GM18511 (cell line): ENCODE measurements at regions not wholly inside any gene's neighbourhood (a gene's known extent, or its start where the extent isn't known, plus 50 kb on each side); places are given as distances from the start of the nearest gene placed in this dataset.
"Not testable (repeated sequence)": the region's sequence is repeated elsewhere in the genome, so short reads cannot be mapped to it uniquely, and the experiment has no call there.

Source experiments
- ATAC-seq: cut with Tn5 transposase; IDR thresholded peaks from one replicate; pipeline ENCODE4 v1.9.1; 2021; ENCODE audit warnings: mild to moderate bottlenecking, moderate library complexity; ENCODE audit not compliant: unreplicated experiment

DNA sequence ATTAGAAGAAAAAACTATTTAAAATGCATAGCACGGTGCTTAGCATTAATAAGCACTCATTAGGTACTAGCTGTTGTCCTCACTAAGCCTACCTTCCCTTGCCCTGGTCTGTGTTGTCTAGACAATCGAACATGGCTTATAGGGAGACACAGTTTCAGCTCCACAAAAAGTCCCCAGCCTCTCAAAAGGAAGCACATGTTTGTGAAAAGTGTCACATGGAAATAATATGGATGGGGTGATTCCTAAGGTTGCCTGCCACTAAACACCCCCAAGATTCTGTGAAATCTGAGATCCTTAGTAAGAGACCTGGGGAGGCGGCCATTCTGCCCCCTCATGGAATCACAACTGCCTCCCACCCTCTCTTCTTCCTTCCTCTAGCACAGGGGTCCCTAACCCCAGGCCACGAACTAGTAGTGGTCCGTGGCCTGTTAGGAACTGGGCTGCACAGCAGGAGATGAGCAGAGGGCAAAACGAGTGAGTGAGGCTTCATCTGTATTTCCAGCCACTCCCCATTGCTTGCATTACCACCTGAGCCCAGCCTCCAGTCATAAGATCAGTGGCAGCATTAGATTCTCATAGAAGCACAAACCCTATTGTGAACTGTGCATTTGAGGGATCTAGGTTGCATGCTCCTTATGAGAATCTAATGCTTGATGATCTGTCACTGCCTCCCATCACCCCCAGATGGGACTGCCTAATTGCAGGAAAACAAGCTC, 59.6 kb upstream of the NDUFV2 start:
- ATAC-seq = no peak

DNA sequence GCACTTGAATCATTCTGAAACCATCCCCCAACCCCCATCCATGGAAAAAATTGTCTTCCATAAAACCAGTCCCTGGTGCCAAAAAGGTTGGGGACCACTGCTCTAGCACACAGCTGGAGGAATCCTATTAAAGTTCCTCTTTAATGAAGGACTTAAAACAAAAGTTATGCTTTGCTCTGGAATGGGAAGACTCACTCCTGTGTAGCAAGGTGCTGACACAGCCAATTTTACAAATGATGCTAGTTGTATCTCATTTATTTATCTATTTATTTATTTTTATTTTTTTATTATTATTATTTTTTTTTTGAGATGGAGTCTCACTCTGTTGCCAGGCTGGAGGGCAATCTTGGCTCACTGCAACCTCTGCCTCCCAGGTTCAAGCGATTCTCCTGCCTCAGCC, 58.9 kb upstream of the NDUFV2 start:
- ATAC-seq = no peak

DNA sequence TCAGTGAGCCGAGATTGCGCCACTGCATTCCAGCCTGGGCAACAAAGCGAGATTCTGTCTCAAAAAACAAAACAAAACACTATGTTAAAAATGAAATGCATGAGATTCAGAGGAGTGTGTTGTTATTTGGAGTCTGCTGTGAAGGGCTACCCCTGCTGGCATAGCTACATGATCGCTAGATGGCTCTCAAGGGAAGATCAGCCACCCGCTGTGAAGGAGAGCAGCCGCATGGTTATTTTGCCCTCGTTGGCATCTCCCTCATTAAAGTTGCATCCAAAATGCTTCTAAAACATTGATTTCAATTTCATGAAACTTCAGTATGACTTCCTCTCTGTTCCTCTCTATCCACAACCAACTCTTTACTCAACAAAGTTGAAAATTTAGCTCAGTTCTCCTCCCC, 54.8 kb upstream of the NDUFV2 start:
- ATAC-seq = no peak

DNA sequence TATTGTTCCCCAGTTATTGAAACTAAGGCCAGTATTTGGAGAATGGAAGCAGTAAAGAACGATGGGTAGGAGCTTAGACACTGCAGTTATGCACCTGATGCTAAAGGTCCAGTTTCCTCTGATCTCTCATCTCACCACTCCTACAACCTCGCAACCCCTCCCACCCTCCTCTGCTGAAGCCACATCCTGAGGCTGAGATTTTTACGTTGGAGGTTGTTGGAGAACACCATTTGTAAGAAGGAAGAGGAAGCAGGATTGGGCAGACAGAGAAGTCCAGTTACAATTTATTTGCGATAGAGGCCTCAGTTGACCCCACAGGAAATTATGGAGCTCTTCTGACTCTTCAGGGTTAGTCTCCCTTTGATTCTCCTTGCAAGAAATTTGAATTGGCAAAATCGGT, 54.3 kb upstream of the NDUFV2 start:
- no peak for ATAC-seq

DNA sequence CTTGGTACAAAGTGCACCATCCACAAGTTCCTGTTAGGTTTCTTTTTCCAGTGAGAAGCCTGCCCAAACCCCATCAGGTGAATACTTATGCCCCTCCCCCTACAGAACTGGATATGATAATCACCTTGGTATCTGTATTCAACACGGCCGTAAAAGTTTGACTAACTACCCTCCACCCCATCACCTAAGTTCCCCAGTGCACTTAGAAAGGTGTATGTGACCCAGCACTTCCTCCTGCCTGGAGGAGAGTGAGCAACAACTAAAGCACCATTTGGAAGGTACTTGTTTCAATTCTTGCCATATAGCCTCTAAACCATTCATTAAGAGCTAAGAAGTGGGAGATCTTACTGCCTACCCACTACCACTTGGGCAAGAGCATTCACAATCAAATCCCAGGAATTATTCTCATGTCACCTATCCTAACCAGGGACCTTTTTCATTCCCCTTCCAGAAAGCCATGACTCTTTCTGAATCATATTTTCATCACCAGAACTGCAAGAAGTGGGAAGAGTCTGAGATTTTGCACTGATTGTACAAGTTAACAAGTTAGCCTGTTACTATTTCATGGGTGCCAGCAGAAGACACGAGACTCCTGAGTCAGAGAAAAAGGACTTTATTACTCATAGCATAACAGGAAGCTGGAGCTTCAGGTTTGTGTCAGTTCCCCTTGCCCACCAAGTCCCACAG, 53.5 kb upstream of the NDUFV2 start:
- ATAC-seq = no peak

DNA sequence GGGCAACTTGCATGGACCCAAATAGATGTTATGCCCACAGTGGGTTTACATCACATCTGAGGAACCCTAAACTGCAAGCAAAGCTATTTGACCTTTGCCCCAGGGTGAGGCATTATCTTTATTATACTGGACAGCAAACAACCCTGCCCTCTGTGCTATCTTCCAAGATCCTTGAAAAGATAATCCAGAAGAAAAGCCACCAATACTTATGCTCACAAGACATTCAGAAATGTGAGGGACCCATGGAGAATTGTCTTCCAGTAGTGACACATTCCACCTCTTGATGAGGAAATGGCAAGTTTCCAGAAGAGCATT, 53.0 kb upstream of the NDUFV2 start:
- ATAC-seq = no peak

DNA sequence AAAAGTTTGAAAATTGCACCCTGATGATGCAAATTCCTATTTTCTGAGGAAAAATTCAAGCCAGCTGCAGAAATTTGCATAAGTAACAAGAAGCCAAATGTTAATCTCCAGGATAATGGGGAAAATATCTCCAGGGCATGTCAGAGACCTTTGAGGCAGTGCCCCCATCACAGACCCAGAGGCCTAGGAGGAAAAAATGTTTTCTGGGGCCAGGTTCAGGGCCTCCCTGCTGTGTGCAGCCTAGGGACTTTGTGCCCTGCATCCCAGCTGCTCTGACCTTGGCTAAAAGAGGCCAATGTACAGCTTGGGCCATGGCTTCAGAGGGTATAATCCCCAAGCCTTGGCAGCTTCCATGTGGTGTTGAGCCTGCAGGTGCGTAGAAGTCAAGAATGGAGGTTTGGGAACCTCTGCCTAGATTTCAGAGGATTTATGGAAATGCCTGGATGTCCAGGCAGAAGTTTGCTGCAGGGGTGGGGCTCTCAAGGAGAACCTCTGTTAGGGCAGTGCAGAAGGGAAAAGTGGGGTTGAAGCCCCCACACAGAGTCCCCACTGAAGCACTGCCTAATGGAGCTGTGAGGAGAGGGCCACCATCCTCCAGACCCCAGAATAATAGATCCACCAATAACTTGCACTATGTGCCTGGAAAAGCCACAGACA, 51.7 kb upstream of the NDUFV2 start:
- ATAC-seq = not testable (repeated sequence)
